NB4 (cell line): ENCODE measurements at regions not wholly inside any gene's neighbourhood (a gene's known extent, or its start where the extent isn't known, plus 50 kb on each side); places are given as distances from the start of the nearest gene placed in this dataset.

Source experiments
- CTCF ChIP-seq: IDR thresholded peaks from one replicate; pipeline ENCODE4 v1.5.1; 2012; ENCODE audit warnings: low read depth, low read length
- MAX ChIP-seq: IDR thresholded peaks from 2 replicates; pipeline ENCODE4 v1.6.1; 2011; ENCODE audit warnings: low read depth, low read length
- MYC ChIP-seq: IDR thresholded peaks from 2 replicates; pipeline ENCODE4 v1.6.1; 2011; ENCODE audit warnings: low read depth, low read length
- POLR2A ChIP-seq: IDR thresholded peaks from 2 replicates; pipeline ENCODE4 v1.6.1; 2011; ENCODE audit warnings: mild to moderate bottlenecking; ENCODE audit not compliant: insufficient read length; ENCODE audit errors: extremely low read depth

GRCh38 chr9:99605016-99605743 is 216.5 kb upstream of the NR4A3 start:
- no peak for TF ChIP-seq CTCF
- no peak for TF ChIP-seq MAX
- no peak for TF ChIP-seq MYC
- no peak for TF ChIP-seq POLR2A
